Gastroesophageal sphincter (tissue), 4 donors: ENCODE measurements at regions not wholly inside any gene's neighbourhood (a gene's known extent, or its start where the extent isn't known, plus 50 kb on each side); places are given as distances from the start of the nearest gene placed in this dataset.

ENCODE experiments used
- ATAC-seq: fragments of 150-250 bp; one replicate; pipeline ENCODE4 v1.9.1; 2016; ENCODE audit warnings: mild to moderate bottlenecking, moderate library complexity
- H3K27ac ChIP-seq, 4 donors: fragments of 200-600 bp; sonication (generic) in 3 of 4; 1 replicate in 3 of 4; 2 replicates in 1 of 4; pipeline ENCODE4 v1.5.1; 2016 to 2019
- H3K27me3 ChIP-seq: fragments of 200-600 bp; sonication (generic); one replicate; pipeline ENCODE4 v1.5.1; 2019
- H3K36me3 ChIP-seq, 2 donors: fragments of 200-600 bp; sonication (generic); one replicate each; pipeline ENCODE4 v1.5.1; 2019; ENCODE audit warnings: control low read depth in 1 of 2
- H3K4me1 ChIP-seq, 3 donors: fragments of 200-600 bp; sonication (generic); 1 replicate in 2 of 3; 2 replicates in 1 of 3; pipeline ENCODE4 v1.5.1; 2016 to 2019; ENCODE audit warnings: control low read depth in 2 of 3
- H3K4me3 ChIP-seq, 2 donors: fragments of 200-600 bp; sonication (generic); one replicate each; pipeline ENCODE4 v1.5.1; 2019; ENCODE audit warnings: mild to moderate bottlenecking in 1 of 2, moderate library complexity in 1 of 2
- H3K9me3 ChIP-seq, 3 donors: fragments of 200-600 bp; sonication (generic); one replicate each; pipeline ENCODE4 v1.5.1; 2017 to 2019; ENCODE audit warnings: control low read depth in 2 of 3
- CTCF ChIP-seq, 4 experiments: fragments of 200-600 bp in 2 of 4; fragments of 450-650 bp in 2 of 4; sonication (generic) in 1 of 4; IDR thresholded peaks; one replicate each; pipeline ENCODE4 v1.5.1; 2017 to 2019; ENCODE audit warnings: antibody characterized with exemption in 4 of 4, mild to moderate bottlenecking in 2 of 4, moderate library complexity in 2 of 4
- EP300 ChIP-seq: sonication (generic); formaldehyde crosslinking; IDR thresholded peaks from one replicate; pipeline ENCODE4 v1.6.1; 2017; ENCODE audit warnings: antibody characterized with exemption, mild to moderate bottlenecking
- POLR2A ChIP-seq, 2 donors: fragments of 450-650 bp; IDR thresholded peaks; one replicate each; pipeline ENCODE4 v1.6.1; 2017; ENCODE audit warnings: antibody characterized with exemption in 2 of 2, mild to moderate bottlenecking in 2 of 2, moderate library complexity in 1 of 2
- POLR2AphosphoS5 ChIP-seq: sonication (generic); formaldehyde crosslinking; IDR thresholded peaks from one replicate; pipeline ENCODE4 v1.6.1; 2017; ENCODE audit warnings: antibody characterized with exemption
- WGBS, 2 donors: methylation state at CpG; one replicate each; pipeline ENCODE4 v1.1.5; 2018; ENCODE audit warnings: low coverage in 1 of 2; 5-methylcytosine and 5-hydroxymethylcytosine counted together

GRCh38 chr6:142531727-142532126 is 229.9 kb downstream of the ADGRG6 start:
- Histone ChIP-seq H3K27me3 (no peaks in the 10 kb centered on the region), H3K36me3 (no peaks in the 10 kb centered on the region), H3K9me3 (peaks cover 0 to 4% (median 0%) of the 10 kb centered on the region in 3 donors), H3K27ac (no peak overlapping the region), H3K4me3 (no peak overlapping the region), H3K4me1 (no peaks in the 10 kb centered on the region)
- 93 to 100% methylated on average over 1 of the region's 1 CpG for WGBS, 2 donors
- TF ChIP-seq POLR2AphosphoS5 = no peak
- no peak for TF ChIP-seq EP300
- no peak for TF ChIP-seq CTCF (IDR thresholded peaks at IDR 0.05)
- no peak for TF ChIP-seq POLR2A (IDR thresholded peaks at IDR 0.05)
- no peak for ATAC-seq

- Histone ChIP-seq H3K27me3 (no peaks in the 10 kb centered on the region), H3K4me3 (no peak overlapping the region), H3K9me3 (peaks cover 0 to 4% (median 0%) of the 10 kb centered on the region in 3 donors), H3K4me1 (no peaks in the 10 kb centered on the region), H3K36me3 (no peaks in the 10 kb centered on the region), H3K27ac (no peak overlapping the region)
- no peak for TF ChIP-seq POLR2A (IDR thresholded peaks at IDR 0.05)
- TF ChIP-seq POLR2AphosphoS5 = no peak
- ATAC-seq = no peak
- WGBS, 2 donors = 86% methylated on average over 1 of the region's 1 CpG; no CpG with 5 or more reads in 1 of the 2 donors
Measured at GRCh38 chr6:142534076-142534475, 232.3 kb downstream of the ADGRG6 start.

GRCh38 chr6:142534484-142534883 is 232.7 kb downstream of the ADGRG6 start:
- Histone ChIP-seq H3K36me3 (no peaks in the 10 kb centered on the region), H3K4me3 (no peak overlapping the region), H3K4me1 (no peaks in the 10 kb centered on the region), H3K27me3 (no peaks in the 10 kb centered on the region), H3K27ac (no peak overlapping the region), H3K9me3 (peaks cover 0 to 4% (median 0%) of the 10 kb centered on the region in 3 donors)
- TF ChIP-seq CTCF (IDR thresholded peaks at IDR 0.05) (no peak), POLR2AphosphoS5 (no peak), POLR2A (IDR thresholded peaks at IDR 0.05) (no peak), EP300 (no peak)
- ATAC-seq = no peak
- 71 to 100% methylated on average over 1 of the region's 2 CpGs for WGBS, 2 donors

GRCh38 chr6:142537612-142538478 is 236.0 kb downstream of the ADGRG6 start:
- Histone ChIP-seq H3K4me1 (peaks cover 0 to 6% (median 1%) of the 10 kb centered on the region in 3 donors), H3K27me3 (no peaks in the 10 kb centered on the region), H3K4me3 (no peak overlapping the region), H3K27ac (no peak overlapping the region), H3K9me3 (peaks cover 0 to 4% (median 0%) of the 10 kb centered on the region in 3 donors), H3K36me3 (no peaks in the 10 kb centered on the region)
- no peak for ATAC-seq
- TF ChIP-seq POLR2A (IDR thresholded peaks at IDR 0.05) = no peak
- no peak for TF ChIP-seq POLR2AphosphoS5
- TF ChIP-seq CTCF (IDR thresholded peaks at IDR 0.05) = peak in 3 of 4 experiments; percentile 30 to 51 (median 41)
- TF ChIP-seq EP300 = no peak
- 60 to 72% methylated on average over 7 to 8 of the region's 11 CpGs for WGBS, 2 donors

- Histone ChIP-seq H3K27me3 (no peaks in the 10 kb centered on the region), H3K4me1 (peaks cover 0 to 11% (median 4%) of the 10 kb centered on the region in 3 donors), H3K4me3 (no peak overlapping the region), H3K36me3 (no peaks in the 10 kb centered on the region), H3K27ac (peak overlapping the region in 2 of 4 donors; percentile 32 to 47), H3K9me3 (no peaks in the 10 kb centered on the region)
- ATAC-seq = peak; percentile 70
- 35 to 59% methylated on average over 10 to 11 of the region's 14 CpGs for WGBS, 2 donors
- TF ChIP-seq POLR2A (IDR thresholded peaks at IDR 0.05) (no peak), POLR2AphosphoS5 (no peak), CTCF (IDR thresholded peaks at IDR 0.05) (no peak), EP300 (no peak)
Measured at GRCh38 chr6:142542704-142543233, 241.0 kb downstream of the ADGRG6 start.
